ENCODE measurements at regions not wholly inside any gene's neighbourhood (a gene's known extent, or its start where the extent isn't known, plus 50 kb on each side); places are given as distances from the start of the nearest gene placed in this dataset.

GRCh38 chr14:38761033-38761432 lies 342.0 kb downstream of the SEC23A start:
- ATAC-seq, result no peak

GRCh38 chr14:38758661-38759060 lies 344.4 kb downstream of the SEC23A start:
- no peak for ATAC-seq

GRCh38 chr14:38755036-38755435 lies 348.0 kb downstream of the SEC23A start:
- ATAC-seq, result no peak

GRCh38 chr14:38752750-38753149 lies 350.3 kb downstream of the SEC23A start:
- no peak for ATAC-seq

- ATAC-seq, result no peak
Observed at GRCh38 chr14:38752341-38752740, 350.7 kb downstream of the SEC23A start.

- no peak for ATAC-seq
Observed at GRCh38 chr14:38751459-38751858, 351.6 kb downstream of the SEC23A start.

GRCh38 chr14:38749936-38750335 lies 353.1 kb downstream of the SEC23A start:
- ATAC-seq, result no peak

GRCh38 chr14:38745861-38746260 lies 357.2 kb downstream of the SEC23A start:
- no peak for ATAC-seq

GRCh38 chr14:38743966-38744584 lies 359.0 kb downstream of the SEC23A start:
- ATAC-seq, result no peak

GRCh38 chr14:38737686-38738407 lies 365.2 kb downstream of the SEC23A start:
- no peak for ATAC-seq

GRCh38 chr14:38735005-38735404 lies 368.0 kb downstream of the SEC23A start:
- no peak for ATAC-seq

GRCh38 chr14:38731962-38732361 lies 371.1 kb downstream of the SEC23A start:
- ATAC-seq, result no peak

- ATAC-seq, result no peak
Observed at GRCh38 chr14:38730420-38730819, 372.6 kb downstream of the SEC23A start.

- no peak for ATAC-seq
Observed at GRCh38 chr14:38727731-38728130, 375.3 kb downstream of the SEC23A start.

- ATAC-seq, result no peak
Observed at GRCh38 chr14:38724621-38725020, 378.4 kb downstream of the SEC23A start.

- no peak for ATAC-seq
Observed at GRCh38 chr14:38723959-38724358, 379.1 kb downstream of the SEC23A start.

- no peak for ATAC-seq
Observed at GRCh38 chr14:38723277-38723676, 379.8 kb downstream of the SEC23A start.

- peak in 1 of 2 donors; percentile 32 for ATAC-seq
Observed at GRCh38 chr14:38721822-38722431, 381.1 kb downstream of the SEC23A start.

- no peak for ATAC-seq
Observed at GRCh38 chr14:38718519-38718918, 384.5 kb downstream of the SEC23A start.

GRCh38 chr14:38716926-38717325 lies 386.1 kb downstream of the SEC23A start:
- no peak for ATAC-seq

- ATAC-seq, result no peak
Observed at GRCh38 chr14:38710881-38711280, 392.2 kb downstream of the SEC23A start.

GRCh38 chr14:38710196-38710595 lies 392.8 kb downstream of the SEC23A start:
- no peak for ATAC-seq

GRCh38 chr14:38705220-38705619 lies 397.8 kb downstream of the SEC23A start:
- ATAC-seq, result no peak

GRCh38 chr14:38704220-38704619 lies 398.8 kb downstream of the SEC23A start:
- no peak for ATAC-seq
